Endothelial cell of umbilical vein (primary cell): ENCODE measurements at regions not wholly inside any gene's neighbourhood (a gene's known extent, or its start where the extent isn't known, plus 50 kb on each side); places are given as distances from the start of the nearest gene placed in this dataset.

Experiments
- BruUV-seq: library from RNA; stranded (reverse); fragments of 400-500 nt; replicated peaks from 2 replicates; lab custom pipeline; 2021; lab: Mats Ljungman, UMichigan
- CTCF ChIA-PET: fragments of 300-600, 350-600 bp; sonication (Branson Sonifier 250); formaldehyde crosslinking; loops from one replicate; lab custom pipeline; 2021; ENCODE audit warnings: antibody characterized with exemption, inconsistent platforms; lab: Charles Lee
- POLR2A ChIA-PET: fragments of 300-600, 350-600 bp; sonication (Branson Sonifier 250); formaldehyde crosslinking; loops from one replicate; lab custom pipeline; 2021; ENCODE audit warnings: antibody characterized with exemption, inconsistent platforms; lab: Charles Lee
- DNase-seq: peaks from one replicate; pipeline ENCODE4 v3.0.0-alpha.2; 2011; ENCODE audit warnings: low read depth, low spot score
- FAIRE-seq: peaks from 2 replicates; lab custom pipeline; 2011; peaks lifted over from hg19 to GRCh38; lab: Jason Lieb, UNC
- H2AFZ ChIP-seq: 2 replicates; pipeline ENCODE4 v1.6.0; 2012; ENCODE audit warnings: low read depth, low read length, control low read depth, inconsistent platforms
- H3K27ac ChIP-seq: 2 replicates; pipeline ENCODE4 v1.5.1; 2011; ENCODE audit warnings: low read depth, mild to moderate bottlenecking, control low read depth, low read length, moderate library complexity; ENCODE audit not compliant: insufficient read depth
- H3K27me3 ChIP-seq, 2 experiments: 2 replicates each; pipeline versions ENCODE4 v1.6.0 to v1.6.1; 2011; ENCODE audit warnings: low read length in 2 of 2, mixed read lengths in 1 of 2; ENCODE audit not compliant: control insufficient read depth in 2 of 2, insufficient read depth in 2 of 2
- H3K36me3 ChIP-seq, 2 experiments: 2 replicates in 1 of 2; 3 replicates in 1 of 2; pipeline ENCODE4 v1.5.1; 2011; ENCODE audit warnings: low read length in 2 of 2, mild to moderate bottlenecking in 1 of 2, moderate library complexity in 1 of 2; ENCODE audit not compliant: control insufficient read depth in 2 of 2, insufficient read depth in 2 of 2; ENCODE audit errors: extremely low read depth in 1 of 2
- H3K4me1 ChIP-seq: 3 replicates; pipeline ENCODE4 v1.5.1; 2011; ENCODE audit warnings: mild to moderate bottlenecking, low read length; ENCODE audit not compliant: control insufficient read depth, insufficient read depth; ENCODE audit errors: extremely low read depth
- H3K4me2 ChIP-seq: 2 replicates; pipeline ENCODE4 v1.6.1; 2011; ENCODE audit warnings: low read length, control low read depth, mixed read lengths; ENCODE audit not compliant: insufficient read depth
- H3K4me3 ChIP-seq, 3 experiments: fragments of 200-600 bp in 1 of 3; sonication (generic), shearing (Covaris generic) in 1 of 3; replicated peaks in 1 of 3; 2 replicates each; pipeline ENCODE4 v1.5.1; 2011 to 2016; ENCODE audit warnings: control low read depth in 3 of 3, low read length in 3 of 3, mild to moderate bottlenecking in 2 of 3, inconsistent platforms in 1 of 3, low read depth in 1 of 3, moderate library complexity in 1 of 3; ENCODE audit not compliant: insufficient read depth in 1 of 3
- H3K79me2 ChIP-seq: 2 replicates; pipeline ENCODE4 v1.6.0; 2012; ENCODE audit warnings: low read length, inconsistent platforms; ENCODE audit not compliant: control insufficient read depth, insufficient read depth
- H3K9ac ChIP-seq: replicated peaks from 2 replicates; pipeline ENCODE3; 2011; ENCODE audit warnings: low read length, control low read depth; ENCODE audit not compliant: insufficient read depth; ENCODE audit errors: extremely low read depth
- H3K9me1 ChIP-seq: replicated peaks from 3 replicates; pipeline ENCODE4 v1.6.0; 2011; ENCODE audit warnings: mild to moderate bottlenecking, low read length; ENCODE audit not compliant: control insufficient read depth, insufficient read depth; ENCODE audit errors: extremely low read depth
- H3K9me3 ChIP-seq: replicated peaks from 2 replicates; pipeline ENCODE4 v1.5.1; 2012; ENCODE audit warnings: low read length, inconsistent platforms; ENCODE audit not compliant: control insufficient read depth, insufficient read depth
- H4K20me1 ChIP-seq: replicated peaks from 2 replicates; pipeline ENCODE3; 2011; ENCODE audit warnings: mild to moderate bottlenecking, low read length; ENCODE audit not compliant: control insufficient read depth, insufficient read depth; ENCODE audit errors: extremely low read depth
- FOS ChIP-seq: IDR thresholded peaks from 2 replicates; pipeline ENCODE4 v1.6.1; 2011; ENCODE audit warnings: mild to moderate bottlenecking, low read length, moderate library complexity, borderline replicate concordance; ENCODE audit not compliant: insufficient read depth
- JUN ChIP-seq: IDR thresholded peaks from 2 replicates; pipeline ENCODE4 v1.6.1; 2011; ENCODE audit warnings: borderline replicate concordance, low read depth; ENCODE audit not compliant: insufficient read length, insufficient read depth
- MYC ChIP-seq: IDR thresholded peaks from one replicate; pipeline ENCODE4 v1.6.1; 2011; ENCODE audit warnings: mild to moderate bottlenecking, low read depth, low read length
- POLR2A ChIP-seq: IDR thresholded peaks from 2 replicates; pipeline ENCODE4 v1.6.1; 2012; ENCODE audit warnings: low read depth, mild to moderate bottlenecking, control low read depth, low read length
- dilution Hi-C: fragments of 300-500 bp; cut with MboI; formaldehyde crosslinking; loops from one replicate; pipeline ENCODE4 v1.15.0; 2019; ENCODE audit warnings: low sequenced_read_pairs; ENCODE audit not compliant: extremely low pct_ligation_motif_present
- intact Hi-C: fragments of 100-400 bp; cut with micrococcal nuclease; formaldehyde crosslinking; loops from one replicate; pipeline ENCODE4 v1.10.0; 2022
- TF ChIP-seq, protein P1 (sequence below), 2 donors: IDR thresholded peaks; 1 replicate in 1 of 2; 2 replicates in 1 of 2; pipeline ENCODE4 v1.5.1; 2011; ENCODE audit warnings: low read length in 2 of 2, mild to moderate bottlenecking in 2 of 2, moderate library complexity in 2 of 2, control low read depth in 1 of 2, inconsistent platforms in 1 of 2, low read depth in 1 of 2; ENCODE audit not compliant: insufficient read depth in 1 of 2; ENCODE audit errors: extremely low read depth in 1 of 2

DNA sequence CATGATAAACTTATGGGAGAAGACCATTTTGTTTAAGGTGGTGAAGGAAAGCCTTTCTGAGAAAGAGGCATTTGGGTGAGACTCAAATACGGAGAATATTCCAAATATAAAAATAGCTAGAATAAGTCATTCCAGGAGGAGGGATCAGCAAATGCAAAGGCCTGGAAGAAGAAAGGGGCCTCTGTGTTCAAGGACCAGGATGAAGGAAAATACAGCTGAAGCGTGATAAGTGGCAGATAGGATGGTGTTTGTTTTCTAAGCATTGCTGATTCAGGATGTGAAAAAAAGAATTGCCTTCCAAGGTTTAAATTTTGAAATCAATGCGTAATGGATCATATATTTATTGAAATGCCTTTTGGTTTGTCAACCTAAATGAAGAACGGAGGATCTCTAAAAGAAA, 59.4 kb upstream of the CAST start:
- H3K79me2 ChIP-seq: peaks cover 75% of the 10 kb centered on the region
- no peak overlapping the region for H3K4me2 ChIP-seq
- H3K27me3 ChIP-seq: no peaks in the 10 kb centered on the region
- H3K27ac ChIP-seq: no peak overlapping the region
- ChIA-PET CTCF (interaction anchor here (0.6 to 5.0 kb wide), 13 partner anchors 9 to 543 kb away, joined by 3 to 158 read pairs (median 5); no protein-coding TSS in a partner anchor), POLR2A (no interaction called here)
- H4K20me1 ChIP-seq: no peaks in the 10 kb centered on the region
- no peaks in the 10 kb centered on the region for H3K9me3 ChIP-seq
- no peak overlapping the region for H3K4me3 ChIP-seq
- FAIRE-seq (no peak), DNase-seq (no peak)
- peaks cover 0 to 2% of the 10 kb centered on the region in 2 experiments for H3K36me3 ChIP-seq
- dilution Hi-C loops (no loop called here), intact Hi-C loops (no loop called here)
- no TSS peak for BruUV-seq
- peaks cover 39% of the 10 kb centered on the region for H3K4me1 ChIP-seq
- H3K9ac ChIP-seq: no peak overlapping the region
- no peaks in the 10 kb centered on the region for H3K9me1 ChIP-seq
- no peak overlapping the region for H2AFZ ChIP-seq
- no peak for TF ChIP-seq FOS
- no peak for TF ChIP-seq MYC
- TF ChIP-seq POLR2A: no peak
- TF ChIP-seq, protein P1, sequence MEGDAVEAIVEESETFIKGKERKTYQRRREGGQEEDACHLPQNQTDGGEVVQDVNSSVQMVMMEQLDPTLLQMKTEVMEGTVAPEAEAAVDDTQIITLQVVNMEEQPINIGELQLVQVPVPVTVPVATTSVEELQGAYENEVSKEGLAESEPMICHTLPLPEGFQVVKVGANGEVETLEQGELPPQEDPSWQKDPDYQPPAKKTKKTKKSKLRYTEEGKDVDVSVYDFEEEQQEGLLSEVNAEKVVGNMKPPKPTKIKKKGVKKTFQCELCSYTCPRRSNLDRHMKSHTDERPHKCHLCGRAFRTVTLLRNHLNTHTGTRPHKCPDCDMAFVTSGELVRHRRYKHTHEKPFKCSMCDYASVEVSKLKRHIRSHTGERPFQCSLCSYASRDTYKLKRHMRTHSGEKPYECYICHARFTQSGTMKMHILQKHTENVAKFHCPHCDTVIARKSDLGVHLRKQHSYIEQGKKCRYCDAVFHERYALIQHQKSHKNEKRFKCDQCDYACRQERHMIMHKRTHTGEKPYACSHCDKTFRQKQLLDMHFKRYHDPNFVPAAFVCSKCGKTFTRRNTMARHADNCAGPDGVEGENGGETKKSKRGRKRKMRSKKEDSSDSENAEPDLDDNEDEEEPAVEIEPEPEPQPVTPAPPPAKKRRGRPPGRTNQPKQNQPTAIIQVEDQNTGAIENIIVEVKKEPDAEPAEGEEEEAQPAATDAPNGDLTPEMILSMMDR (IDR thresholded peaks at IDR 0.05; ENCODE audit: extremely low read depth in 1 of 2, insufficient read depth in 1 of 2, low read depth in 1 of 2, low read length in 2 of 2): no peak
- TF ChIP-seq JUN: no peak

DNA sequence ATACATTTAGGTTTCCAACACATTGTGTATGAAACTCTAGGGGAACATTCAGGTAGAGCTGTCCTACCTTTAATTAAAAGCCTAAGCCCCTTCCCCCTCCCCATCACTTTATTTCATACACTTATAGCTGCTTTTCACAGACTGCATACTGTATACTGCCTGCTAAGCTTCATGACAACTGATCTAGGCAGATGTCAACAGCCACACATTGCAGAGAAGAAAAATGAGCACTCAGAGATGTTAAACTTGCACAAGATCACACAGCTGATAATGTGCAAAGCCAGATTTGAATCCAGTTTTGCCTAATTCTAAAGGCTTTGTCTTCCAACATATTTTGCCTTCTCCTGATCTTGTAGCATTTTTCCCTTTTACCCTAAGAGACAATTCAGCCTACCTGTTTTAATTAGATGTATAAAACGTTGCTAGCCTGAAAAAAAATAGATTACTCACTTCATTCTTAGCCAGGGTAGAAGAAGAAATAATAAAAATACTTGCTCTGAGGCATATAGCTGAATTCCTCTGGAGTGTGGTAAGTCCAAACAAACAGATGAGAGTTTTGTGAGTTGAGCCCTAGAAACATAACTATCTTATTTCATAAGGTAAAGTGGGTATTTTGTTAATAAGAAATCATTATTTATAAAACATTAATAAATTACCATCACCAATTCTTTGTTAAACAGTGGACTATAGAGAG, 56.9 kb upstream of the CAST start:
- TF ChIP-seq JUN: no peak
- dilution Hi-C loops: no loop called here
- Histone ChIP-seq H3K4me1 (peaks cover 23% of the 10 kb centered on the region), H3K4me3 (no peak overlapping the region), H3K9ac (no peak overlapping the region), H3K27me3 (no peaks in the 10 kb centered on the region), H3K27ac (no peak overlapping the region), H3K9me1 (no peaks in the 10 kb centered on the region), H3K4me2 (no peak overlapping the region), H3K36me3 (peaks cover 0 to 8% of the 10 kb centered on the region in 2 experiments), H3K9me3 (no peaks in the 10 kb centered on the region), H2AFZ (no peak overlapping the region), H3K79me2 (peaks cover 52% of the 10 kb centered on the region), H4K20me1 (no peaks in the 10 kb centered on the region)
- DNase-seq: no peak
- ChIA-PET POLR2A (no interaction called here), CTCF (interaction anchor here (1.8 kb wide), 1 partner anchor 260 kb away, joined by 5 read pairs; no protein-coding TSS in a partner anchor)
- intact Hi-C loops: no loop called here
- no TSS peak for BruUV-seq
- no peak for FAIRE-seq
